Loucy (cell line): ENCODE measurements at regions not wholly inside any gene's neighbourhood (a gene's known extent, or its start where the extent isn't known, plus 50 kb on each side); places are given as distances from the start of the nearest gene placed in this dataset.

Source experiments
- EZH2phosphoT487 ChIP-seq: fragments of 200-600 bp; IDR thresholded peaks from 2 replicates; pipeline ENCODE4 v1.6.1; 2018; ENCODE audit warnings: antibody characterized with exemption, mild to moderate bottlenecking, moderate library complexity, borderline replicate concordance
- TF ChIP-seq, protein P1 (sequence below): fragments of 200-600 bp; sonication (generic); conservative IDR thresholded peaks from 2 replicates; pipeline ENCODE4 v1.5.1; 2014; ENCODE audit warnings: mild to moderate bottlenecking, antibody characterized with exemption, low read length

- TF ChIP-seq, protein P1, sequence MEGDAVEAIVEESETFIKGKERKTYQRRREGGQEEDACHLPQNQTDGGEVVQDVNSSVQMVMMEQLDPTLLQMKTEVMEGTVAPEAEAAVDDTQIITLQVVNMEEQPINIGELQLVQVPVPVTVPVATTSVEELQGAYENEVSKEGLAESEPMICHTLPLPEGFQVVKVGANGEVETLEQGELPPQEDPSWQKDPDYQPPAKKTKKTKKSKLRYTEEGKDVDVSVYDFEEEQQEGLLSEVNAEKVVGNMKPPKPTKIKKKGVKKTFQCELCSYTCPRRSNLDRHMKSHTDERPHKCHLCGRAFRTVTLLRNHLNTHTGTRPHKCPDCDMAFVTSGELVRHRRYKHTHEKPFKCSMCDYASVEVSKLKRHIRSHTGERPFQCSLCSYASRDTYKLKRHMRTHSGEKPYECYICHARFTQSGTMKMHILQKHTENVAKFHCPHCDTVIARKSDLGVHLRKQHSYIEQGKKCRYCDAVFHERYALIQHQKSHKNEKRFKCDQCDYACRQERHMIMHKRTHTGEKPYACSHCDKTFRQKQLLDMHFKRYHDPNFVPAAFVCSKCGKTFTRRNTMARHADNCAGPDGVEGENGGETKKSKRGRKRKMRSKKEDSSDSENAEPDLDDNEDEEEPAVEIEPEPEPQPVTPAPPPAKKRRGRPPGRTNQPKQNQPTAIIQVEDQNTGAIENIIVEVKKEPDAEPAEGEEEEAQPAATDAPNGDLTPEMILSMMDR = no peak
- no peak for TF ChIP-seq EZH2phosphoT487
These were observed 163.8 kb upstream of the FBXL4 start for GRCh38 chr6:99111590-99111989.
